ENCODE measurements at regions not wholly inside any gene's neighbourhood (a gene's known extent, or its start where the extent isn't known, plus 50 kb on each side); places are given as distances from the start of the nearest gene placed in this dataset.

- no peaks in the 10 kb centered on the region for H3F3A ChIP-seq (ENCODE audit: insufficient read depth, low read length)
- no peaks in the 10 kb centered on the region for H3K4me1 ChIP-seq (ENCODE audit: low read length)
- H3K4me2 ChIP-seq (ENCODE audit: low read depth, low read length), result no peak overlapping the region
- TF ChIP-seq EZH2phosphoT487 (IDR thresholded peaks at IDR 0.05; ENCODE audit: low read length), result no peak
- no peak for TF ChIP-seq CTCF (IDR thresholded peaks at IDR 0.05; ENCODE audit: low read length)
- no peak for TF ChIP-seq EZH2 (optimal IDR thresholded peaks at IDR 0.05; ENCODE audit: low read depth, low read length)
- no peak overlapping the region for H3K27ac ChIP-seq (ENCODE audit: low read length)
- no peak overlapping the region for H3K9ac ChIP-seq (ENCODE audit: low read length)
- no peak for DNase-seq
- no peak overlapping the region for H3K4me3 ChIP-seq (ENCODE audit: low read length)
- no peaks in the 10 kb centered on the region for H3K9me2 ChIP-seq (replicated peaks; ENCODE audit: insufficient read depth, low read length)
- no peaks in the 10 kb centered on the region for H4K20me1 ChIP-seq (ENCODE audit: insufficient read depth, low read length)
- no peaks in the 10 kb centered on the region for H3K36me3 ChIP-seq (replicated peaks; ENCODE audit: insufficient read depth, low read length)
- no peak overlapping the region for H2AFZ ChIP-seq (ENCODE audit: low read length)
- no peaks in the 10 kb centered on the region for H3K9me3 ChIP-seq (replicated peaks; ENCODE audit: insufficient read depth, low read length)
- no peaks in the 10 kb centered on the region for H3K27me3 ChIP-seq (replicated peaks; ENCODE audit: insufficient read depth, low read length)
- H3K79me2 ChIP-seq (ENCODE audit: low read length), result no peaks in the 10 kb centered on the region
Measured at GRCh38 chr6:126803769-126804168, 314.7 kb upstream of the RSPO3 start.

- Histone ChIP-seq H4K20me1 (ENCODE audit: insufficient read depth, low read length) (no peaks in the 10 kb centered on the region), H3F3A (ENCODE audit: insufficient read depth, low read length) (no peaks in the 10 kb centered on the region), H3K4me1 (ENCODE audit: low read length) (no peaks in the 10 kb centered on the region), H3K27ac (ENCODE audit: low read length) (no peak overlapping the region), H3K36me3 (replicated peaks; ENCODE audit: insufficient read depth, low read length) (no peaks in the 10 kb centered on the region), H3K9me3 (replicated peaks; ENCODE audit: insufficient read depth, low read length) (no peaks in the 10 kb centered on the region), H3K9me2 (replicated peaks; ENCODE audit: insufficient read depth, low read length) (no peaks in the 10 kb centered on the region), H3K79me2 (ENCODE audit: low read length) (no peaks in the 10 kb centered on the region), H3K27me3 (replicated peaks; ENCODE audit: insufficient read depth, low read length) (no peaks in the 10 kb centered on the region), H2AFZ (ENCODE audit: low read length) (no peak overlapping the region), H3K4me3 (ENCODE audit: low read length) (no peak overlapping the region), H3K9ac (ENCODE audit: low read length) (no peak overlapping the region), H3K4me2 (ENCODE audit: low read depth, low read length) (no peak overlapping the region)
- TF ChIP-seq EZH2phosphoT487 (IDR thresholded peaks at IDR 0.05; ENCODE audit: low read length) (no peak), CTCF (IDR thresholded peaks at IDR 0.05; ENCODE audit: low read length) (peak; percentile 76)
- DNase-seq, result peak; percentile 55
Measured at GRCh38 chr6:126804332-126805064, 314.0 kb upstream of the RSPO3 start.

- Histone ChIP-seq H4K20me1 (ENCODE audit: insufficient read depth, low read length) (no peaks in the 10 kb centered on the region), H3K9ac (ENCODE audit: low read length) (no peak overlapping the region), H3K4me3 (ENCODE audit: low read length) (no peak overlapping the region), H3K9me3 (replicated peaks; ENCODE audit: insufficient read depth, low read length) (no peaks in the 10 kb centered on the region), H3K79me2 (ENCODE audit: low read length) (no peaks in the 10 kb centered on the region), H3K9me2 (replicated peaks; ENCODE audit: insufficient read depth, low read length) (no peaks in the 10 kb centered on the region), H3K27me3 (replicated peaks; ENCODE audit: insufficient read depth, low read length) (no peaks in the 10 kb centered on the region), H3K4me2 (ENCODE audit: low read depth, low read length) (no peak overlapping the region), H3K27ac (ENCODE audit: low read length) (no peak overlapping the region), H3K4me1 (ENCODE audit: low read length) (no peaks in the 10 kb centered on the region), H3F3A (ENCODE audit: insufficient read depth, low read length) (no peaks in the 10 kb centered on the region), H2AFZ (ENCODE audit: low read length) (no peak overlapping the region), H3K36me3 (replicated peaks; ENCODE audit: insufficient read depth, low read length) (no peaks in the 10 kb centered on the region)
- no peak for DNase-seq
- no peak for TF ChIP-seq EZH2 (optimal IDR thresholded peaks at IDR 0.05; ENCODE audit: low read depth, low read length)
Measured at GRCh38 chr6:126805861-126806260, 312.6 kb upstream of the RSPO3 start.

GRCh38 chr6:126807876-126808275 lies 310.6 kb upstream of the RSPO3 start:
- H4K20me1 ChIP-seq (ENCODE audit: insufficient read depth, low read length), result no peaks in the 10 kb centered on the region
- no peaks in the 10 kb centered on the region for H3K27me3 ChIP-seq (replicated peaks; ENCODE audit: insufficient read depth, low read length)
- no peaks in the 10 kb centered on the region for H3K9me2 ChIP-seq (replicated peaks; ENCODE audit: insufficient read depth, low read length)
- H3K9ac ChIP-seq (ENCODE audit: low read length), result no peak overlapping the region
- H3K9me3 ChIP-seq (replicated peaks; ENCODE audit: insufficient read depth, low read length), result no peaks in the 10 kb centered on the region
- no peak overlapping the region for H2AFZ ChIP-seq (ENCODE audit: low read length)
- no peak overlapping the region for H3K4me3 ChIP-seq (ENCODE audit: low read length)
- H3K36me3 ChIP-seq (replicated peaks; ENCODE audit: insufficient read depth, low read length), result no peaks in the 10 kb centered on the region
- no peak for DNase-seq
- TF ChIP-seq EZH2 (optimal IDR thresholded peaks at IDR 0.05; ENCODE audit: low read depth, low read length), result no peak
- H3K4me1 ChIP-seq (ENCODE audit: low read length), result no peaks in the 10 kb centered on the region
- no peaks in the 10 kb centered on the region for H3K79me2 ChIP-seq (ENCODE audit: low read length)
- H3F3A ChIP-seq (ENCODE audit: insufficient read depth, low read length), result no peaks in the 10 kb centered on the region
- no peak overlapping the region for H3K27ac ChIP-seq (ENCODE audit: low read length)
- no peak overlapping the region for H3K4me2 ChIP-seq (ENCODE audit: low read depth, low read length)
